ENCODE measurements at regions not wholly inside any gene's neighbourhood (a gene's known extent, or its start where the extent isn't known, plus 50 kb on each side); places are given as distances from the start of the nearest gene placed in this dataset.

- FAIRE-seq (no peak), DNase-seq (ENCODE audit: insufficient read length, low spot score) (no peak)
Observed at GRCh38 chr21:39029900-39030884, 153.1 kb downstream of the PSMG1 start.

GRCh38 chr21:39029086-39029755 is 154.0 kb downstream of the PSMG1 start:
- FAIRE-seq (no peak), DNase-seq (ENCODE audit: insufficient read length, low spot score) (no peak)

- no peak for FAIRE-seq
- DNase-seq (ENCODE audit: insufficient read length, low spot score) = no peak
Observed at GRCh38 chr21:39025198-39025597, 158.1 kb downstream of the PSMG1 start.

GRCh38 chr21:39024538-39024937 is 158.7 kb downstream of the PSMG1 start:
- DNase-seq (ENCODE audit: insufficient read length, low spot score) (no peak), FAIRE-seq (no peak)

- FAIRE-seq = peak; percentile 93
- no peak for DNase-seq (ENCODE audit: insufficient read length, low spot score)
Observed at GRCh38 chr21:39022863-39023693, 160.2 kb downstream of the PSMG1 start.

- DNase-seq (ENCODE audit: insufficient read length, low spot score) (no peak), FAIRE-seq (peak; percentile 9)
Observed at GRCh38 chr21:39022466-39022862, 160.8 kb downstream of the PSMG1 start.

GRCh38 chr21:39022035-39022434 is 161.2 kb downstream of the PSMG1 start:
- DNase-seq (ENCODE audit: insufficient read length, low spot score) (no peak), FAIRE-seq (no peak)

GRCh38 chr21:39021478-39021832 is 161.8 kb downstream of the PSMG1 start:
- DNase-seq (ENCODE audit: insufficient read length, low spot score) (no peak), FAIRE-seq (no peak)

- FAIRE-seq = peak; percentile 82
- peak; percentile 67 for DNase-seq (ENCODE audit: insufficient read length, low spot score)
Observed at GRCh38 chr21:39020751-39021477, 162.3 kb downstream of the PSMG1 start.

GRCh38 chr21:39018730-39019129 is 164.5 kb downstream of the PSMG1 start:
- FAIRE-seq = no peak
- no peak for DNase-seq (ENCODE audit: insufficient read length, low spot score)

GRCh38 chr21:39016740-39017315 is 166.4 kb downstream of the PSMG1 start:
- FAIRE-seq = no peak

GRCh38 chr21:39014747-39015146 is 168.5 kb downstream of the PSMG1 start:
- FAIRE-seq (peak; percentile 69), DNase-seq (ENCODE audit: insufficient read length, low spot score) (peak; percentile 74)

More at GRCh38 chr21:39016740-39017315, 166.4 kb downstream of the PSMG1 start:
- DNase-seq (ENCODE audit: insufficient read length, low spot score) = no peak

- no peak for DNase-seq (ENCODE audit: insufficient read length, low spot score)
- FAIRE-seq = peak; percentile 91
Observed at GRCh38 chr21:39012326-39013230, 170.7 kb downstream of the PSMG1 start.

GRCh38 chr21:39011911-39012310 is 171.3 kb downstream of the PSMG1 start:
- DNase-seq (ENCODE audit: insufficient read length, low spot score) = no peak
- FAIRE-seq = no peak

GRCh38 chr21:39010629-39011404 is 172.4 kb downstream of the PSMG1 start:
- DNase-seq (ENCODE audit: insufficient read length, low spot score) (no peak), FAIRE-seq (no peak)

GRCh38 chr21:39009587-39010225 is 173.5 kb downstream of the PSMG1 start:
- no peak for FAIRE-seq
- no peak for DNase-seq (ENCODE audit: insufficient read length, low spot score)

- DNase-seq (ENCODE audit: insufficient read length, low spot score) (no peak), FAIRE-seq (no peak)
Observed at GRCh38 chr21:39007985-39008384, 175.3 kb downstream of the PSMG1 start.

- DNase-seq (ENCODE audit: insufficient read length, low spot score) (no peak), FAIRE-seq (no peak)
Observed at GRCh38 chr21:39007532-39007931, 175.7 kb downstream of the PSMG1 start.
